ENCODE measurements at regions not wholly inside any gene's neighbourhood (a gene's known extent, or its start where the extent isn't known, plus 50 kb on each side); places are given as distances from the start of the nearest gene placed in this dataset.

DNA sequence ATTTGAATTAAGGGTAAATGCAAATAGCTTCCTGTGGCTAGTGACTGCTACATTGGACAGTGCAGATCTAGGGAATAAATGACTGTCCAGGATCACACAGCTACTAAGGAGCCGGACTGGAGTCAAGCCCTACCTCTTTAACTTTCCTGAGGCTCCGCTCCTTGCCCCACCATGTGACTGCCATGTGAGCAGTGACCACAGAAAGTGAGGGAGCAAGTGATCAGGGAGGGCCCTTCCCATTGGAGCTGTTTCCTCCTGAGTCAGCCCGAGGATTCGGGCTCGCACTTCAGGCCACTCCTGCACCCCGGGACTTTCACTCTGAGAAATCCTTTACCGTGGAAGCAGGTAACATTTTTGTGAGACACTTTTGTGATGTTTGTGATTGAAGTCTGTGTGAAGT, 198.0 kb downstream of the ANKRD30B start:
- TF ChIP-seq CTCF (IDR thresholded peaks at IDR 0.05; ENCODE audit: insufficient read depth, low read length) (no peak), POLR2AphosphoS5 (IDR thresholded peaks at IDR 0.05; ENCODE audit: low read depth) (no peak), SPI1 (IDR thresholded peaks at IDR 0.05; ENCODE audit: borderline replicate concordance, low read depth) (no peak)
- TF ChIP-seq, protein P1, sequence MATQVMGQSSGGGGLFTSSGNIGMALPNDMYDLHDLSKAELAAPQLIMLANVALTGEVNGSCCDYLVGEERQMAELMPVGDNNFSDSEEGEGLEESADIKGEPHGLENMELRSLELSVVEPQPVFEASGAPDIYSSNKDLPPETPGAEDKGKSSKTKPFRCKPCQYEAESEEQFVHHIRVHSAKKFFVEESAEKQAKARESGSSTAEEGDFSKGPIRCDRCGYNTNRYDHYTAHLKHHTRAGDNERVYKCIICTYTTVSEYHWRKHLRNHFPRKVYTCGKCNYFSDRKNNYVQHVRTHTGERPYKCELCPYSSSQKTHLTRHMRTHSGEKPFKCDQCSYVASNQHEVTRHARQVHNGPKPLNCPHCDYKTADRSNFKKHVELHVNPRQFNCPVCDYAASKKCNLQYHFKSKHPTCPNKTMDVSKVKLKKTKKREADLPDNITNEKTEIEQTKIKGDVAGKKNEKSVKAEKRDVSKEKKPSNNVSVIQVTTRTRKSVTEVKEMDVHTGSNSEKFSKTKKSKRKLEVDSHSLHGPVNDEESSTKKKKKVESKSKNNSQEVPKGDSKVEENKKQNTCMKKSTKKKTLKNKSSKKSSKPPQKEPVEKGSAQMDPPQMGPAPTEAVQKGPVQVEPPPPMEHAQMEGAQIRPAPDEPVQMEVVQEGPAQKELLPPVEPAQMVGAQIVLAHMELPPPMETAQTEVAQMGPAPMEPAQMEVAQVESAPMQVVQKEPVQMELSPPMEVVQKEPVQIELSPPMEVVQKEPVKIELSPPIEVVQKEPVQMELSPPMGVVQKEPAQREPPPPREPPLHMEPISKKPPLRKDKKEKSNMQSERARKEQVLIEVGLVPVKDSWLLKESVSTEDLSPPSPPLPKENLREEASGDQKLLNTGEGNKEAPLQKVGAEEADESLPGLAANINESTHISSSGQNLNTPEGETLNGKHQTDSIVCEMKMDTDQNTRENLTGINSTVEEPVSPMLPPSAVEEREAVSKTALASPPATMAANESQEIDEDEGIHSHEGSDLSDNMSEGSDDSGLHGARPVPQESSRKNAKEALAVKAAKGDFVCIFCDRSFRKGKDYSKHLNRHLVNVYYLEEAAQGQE (IDR thresholded peaks at IDR 0.05; ENCODE audit: insufficient replicate concordance, low read depth): no peak
